ENCODE measurements at regions not wholly inside any gene's neighbourhood (a gene's known extent, or its start where the extent isn't known, plus 50 kb on each side); places are given as distances from the start of the nearest gene placed in this dataset.

DNA sequence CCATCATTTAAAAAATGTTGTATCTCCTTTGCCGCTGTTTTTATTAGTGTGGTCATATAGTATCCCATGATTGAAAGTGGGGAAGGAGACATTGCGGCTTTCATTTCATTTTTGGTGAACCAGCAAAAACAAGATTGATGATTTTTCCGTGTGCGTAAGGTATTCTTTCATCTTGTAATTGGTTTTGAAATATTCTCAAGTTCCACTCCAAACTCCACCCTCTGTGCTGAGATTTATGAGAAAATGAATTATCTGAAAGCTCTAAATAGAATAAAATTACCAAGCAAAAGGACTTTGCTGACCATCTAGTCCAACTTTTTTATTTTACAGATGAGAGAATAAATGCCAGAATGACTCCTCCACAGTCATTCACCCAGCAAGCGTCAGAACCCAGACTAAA lies 103.1 kb upstream of the MPDZ start:
- Histone ChIP-seq H3K27me3 (ENCODE audit: control insufficient read depth in 2 of 2, insufficient read depth in 2 of 2, low read length in 2 of 2) (no peaks in the 10 kb centered on the region), H3K4me3 (no peak overlapping the region), H3K27ac (ENCODE audit: extremely low read depth, low read depth, low read length) (no peak overlapping the region), H3K9me3 (replicated peaks; ENCODE audit: control insufficient read depth, insufficient read depth, low read depth, low read length) (no peaks in the 10 kb centered on the region), H3K36me3 (ENCODE audit: control insufficient read depth, insufficient read depth, low read length) (no peaks in the 10 kb centered on the region), H3K79me2 (ENCODE audit: control insufficient read depth, insufficient read depth, low read length) (no peaks in the 10 kb centered on the region), H3K4me2 (ENCODE audit: insufficient read depth, low read length) (no peak overlapping the region), H3K4me1 (replicated peaks in 1 of 2; ENCODE audit: control insufficient read depth in 2 of 2, insufficient read depth in 2 of 2, low read length in 2 of 2) (no peaks in the 10 kb centered on the region), H2AFZ (ENCODE audit: low read depth, low read length) (no peak overlapping the region), H3K9ac (ENCODE audit: insufficient read depth in 1 of 2, low read depth in 2 of 2, low read length in 2 of 2) (no peak overlapping the region), H4K20me1 (replicated peaks; ENCODE audit: control insufficient read depth, insufficient read depth, low read length) (no peaks in the 10 kb centered on the region), H3K9me1 (ENCODE audit: control insufficient read depth, insufficient read depth, low read length) (no peaks in the 10 kb centered on the region)
- in situ Hi-C loops (cut with MboI): no loop called here
- no peak for ATAC-seq
- 0% methylated on average over 5 of the region's 5 CpGs for WGBS (ENCODE audit: insufficient coverage, low coverage, missing lambda C conversion rate)
- ChIA-PET POLR2A (no interaction called here), CTCF (ENCODE audit: low intra/inter-chr PET ratio) (no interaction called here)
- no TSS peak for BruUV-seq (replicated peaks)
- intact Hi-C loops (cut with micrococcal nuclease): no loop called here
- DNase-seq (ENCODE audit: extremely low read depth in 1 of 4, low spot score in 3 of 4): no peak
- FAIRE-seq: no peak
- TF ChIP-seq PHF8 (IDR thresholded peaks at IDR 0.05; ENCODE audit: borderline replicate concordance, low read length) (no peak), ZFP91 (CRISPR knock-in tag; IDR thresholded peaks at IDR 0.05) (no peak), SFPQ (IDR thresholded peaks at IDR 0.05; ENCODE audit: low read depth, low read length) (no peak), LCOR (CRISPR knock-in tag; IDR thresholded peaks at IDR 0.05) (no peak), POLR2AphosphoS5 (IDR thresholded peaks at IDR 0.05; ENCODE audit: control insufficient read depth, insufficient read depth, low read depth, low read length) (no peak), FOXO4 (CRISPR knock-in tag; IDR thresholded peaks at IDR 0.05) (no peak), HLTF (IDR thresholded peaks at IDR 0.05) (no peak), PHTF2 (CRISPR knock-in tag; IDR thresholded peaks at IDR 0.05) (no peak), PTTG1 (tag; IDR thresholded peaks at IDR 0.05; ENCODE audit: low read depth) (no peak), SMARCA5 (IDR thresholded peaks at IDR 0.05) (no peak), SP1 (CRISPR knock-in tag; IDR thresholded peaks at IDR 0.05) (no peak), GTF3C2 (IDR thresholded peaks at IDR 0.05; ENCODE audit: borderline replicate concordance, extremely low read depth, insufficient read length) (no peak), ZBTB12 (CRISPR knock-in tag; IDR thresholded peaks at IDR 0.05) (no peak), ZNF830 (CRISPR knock-in tag; IDR thresholded peaks at IDR 0.05) (no peak), ARHGAP35 (IDR thresholded peaks at IDR 0.05; ENCODE audit: partially characterized antibody) (no peak)

Data from K562 (cell line).